Fibroblast of peridontal ligament (primary cell): ENCODE measurements at regions not wholly inside any gene's neighbourhood (a gene's known extent, or its start where the extent isn't known, plus 50 kb on each side); places are given as distances from the start of the nearest gene placed in this dataset.

Experiments
- DNase-seq: peaks from one replicate; pipeline ENCODE4 v3.0.0-alpha.2; 2010; ENCODE audit errors: extremely low read depth

DNA sequence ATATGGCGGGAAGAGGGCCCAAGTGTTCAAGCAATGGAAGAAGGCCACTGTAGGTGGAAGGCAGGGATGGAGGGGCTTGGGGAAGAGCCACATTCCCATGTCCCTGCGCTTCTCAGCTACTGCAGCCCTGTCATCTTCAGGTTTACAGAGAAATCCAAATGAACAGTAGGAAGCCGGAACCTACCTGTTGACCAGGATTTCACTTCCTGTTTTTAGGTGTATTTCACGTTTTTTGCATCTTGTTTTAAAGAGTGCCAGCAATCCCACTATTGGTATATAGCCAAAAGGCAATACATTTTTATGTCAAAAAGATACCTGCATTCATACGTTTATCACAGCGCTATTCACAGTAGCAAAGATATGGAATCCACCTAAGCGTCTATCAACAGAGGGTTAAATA, 159.2 kb downstream of the SLC35B3 start:
- DNase-seq, result no peak

DNA sequence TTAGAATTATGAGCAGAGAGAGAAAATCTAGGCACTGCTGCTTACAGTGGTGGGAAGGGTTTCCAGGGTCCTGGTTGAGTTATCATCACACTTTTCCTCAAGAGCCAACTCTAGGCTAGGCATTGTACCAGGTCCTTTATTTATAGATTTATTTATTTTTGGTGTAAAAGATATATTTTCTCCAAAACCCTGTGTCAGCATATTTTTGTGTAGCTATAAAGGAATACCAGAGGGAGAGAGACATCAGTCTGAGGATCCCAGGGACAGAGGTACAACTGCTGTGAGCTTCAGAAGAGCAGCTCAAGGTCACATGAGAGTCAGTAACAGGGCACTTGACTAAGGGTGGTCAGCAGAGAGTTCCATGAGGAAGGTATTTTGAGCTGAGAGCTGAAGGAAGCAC, 159.7 kb downstream of the SLC35B3 start:
- no peak for DNase-seq

- no peak for DNase-seq
Measured at GRCh38 chr6:8274226-8274625, 161.1 kb downstream of the SLC35B3 start.

GRCh38 chr6:8269872-8270454, 165.4 kb downstream of the SLC35B3 start:
- no peak for DNase-seq

DNA sequence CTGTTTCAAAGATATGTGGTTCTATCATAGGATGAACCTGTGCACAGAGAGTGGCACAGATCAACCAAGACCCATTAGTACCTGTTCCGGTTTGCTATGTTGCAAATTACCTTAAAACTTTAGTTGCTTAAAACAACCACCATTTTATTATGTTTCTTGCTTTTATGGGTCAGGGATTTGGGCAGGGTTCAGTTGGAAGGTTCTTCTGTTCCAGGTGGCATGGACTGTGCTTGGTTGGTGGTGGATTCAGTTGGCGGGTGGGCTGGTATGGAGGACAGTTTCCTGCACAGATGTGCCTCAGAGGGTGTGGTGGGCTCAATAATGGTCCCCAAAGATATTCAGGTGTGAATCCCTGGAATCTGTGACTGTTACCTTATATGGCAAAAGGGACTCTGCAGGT, 166.3 kb downstream of the SLC35B3 start:
- DNase-seq, result no peak

DNA sequence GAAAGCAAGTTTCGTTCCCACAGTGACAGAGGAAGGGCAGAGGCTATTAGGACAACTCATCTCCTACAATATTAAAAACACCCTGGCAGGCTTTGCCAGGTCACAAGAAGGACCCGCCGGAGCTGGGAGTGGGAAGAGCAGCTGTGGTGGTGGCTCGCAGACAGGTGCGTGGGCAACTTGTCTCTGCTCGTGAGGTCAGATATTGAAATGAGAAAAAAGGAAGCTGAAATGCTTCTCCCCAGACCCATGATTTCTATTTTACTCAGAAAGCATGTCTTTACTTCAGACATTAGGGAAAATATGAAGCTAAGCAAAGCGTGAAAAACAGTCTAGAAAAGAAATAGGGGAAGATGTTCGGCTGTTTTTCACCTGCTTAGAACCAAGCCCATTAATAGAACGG, 166.3 kb upstream of the EEF1E1 start:
- DNase-seq, result no peak

DNA sequence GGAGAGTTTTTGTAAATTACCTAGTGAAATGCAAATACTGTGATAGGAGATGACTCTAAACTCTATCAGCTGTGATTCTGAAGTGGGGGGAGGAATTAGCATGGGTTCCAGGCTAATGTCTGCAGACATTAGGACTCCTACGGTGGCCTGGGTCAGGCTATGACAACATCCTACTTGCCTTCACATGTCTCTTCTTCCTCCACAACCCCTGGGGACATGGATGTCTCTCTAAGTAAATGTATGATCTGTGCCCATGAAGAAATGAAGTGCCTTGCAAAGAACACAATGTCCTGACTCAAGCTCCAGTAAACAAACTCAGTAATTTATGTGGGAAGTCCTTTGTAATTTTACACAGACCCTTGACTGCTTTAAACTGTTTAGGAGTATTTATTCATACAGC, 165.8 kb upstream of the EEF1E1 start:
- no peak for DNase-seq

GRCh38 chr6:8260610-8261009, 158.3 kb upstream of the EEF1E1 start:
- no peak for DNase-seq

DNA sequence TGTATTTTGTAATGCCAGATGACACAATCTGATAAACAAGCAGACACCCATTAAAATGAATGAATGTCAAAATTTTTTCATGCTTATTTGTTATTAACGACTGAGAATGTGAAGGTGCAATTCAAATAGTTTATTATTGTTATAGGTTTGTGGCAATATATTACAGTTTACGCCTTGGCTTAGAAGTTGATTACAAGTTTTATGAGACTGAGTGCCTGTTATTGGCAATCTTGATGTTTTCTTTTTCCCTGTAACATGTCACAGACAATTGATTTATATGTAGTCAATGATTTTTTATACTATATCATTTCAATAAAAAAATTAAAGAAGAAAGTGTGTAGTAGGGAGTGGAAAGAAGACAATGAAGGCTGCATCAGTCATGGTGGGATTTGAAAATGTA, 144.1 kb upstream of the EEF1E1 start:
- no peak for DNase-seq

GRCh38 chr6:8245726-8246125, 143.4 kb upstream of the EEF1E1 start:
- no peak for DNase-seq

DNA sequence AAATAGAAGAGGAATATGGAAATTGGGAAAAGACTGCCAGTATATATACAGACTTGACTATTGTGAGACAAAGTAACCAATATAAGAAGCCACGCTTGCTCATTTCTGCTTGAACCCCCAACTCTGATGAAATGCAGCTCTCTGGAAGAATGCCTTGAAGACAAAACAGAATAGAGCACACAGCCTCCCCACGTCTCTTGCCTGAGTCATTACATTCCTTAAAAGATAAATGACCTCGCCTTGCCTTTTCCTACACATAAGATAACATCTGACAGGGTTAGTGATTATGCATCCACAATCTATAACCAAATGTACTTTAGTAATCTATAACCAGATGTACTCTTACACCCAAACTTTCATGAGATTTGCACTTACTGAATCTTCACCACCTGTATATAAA, 141.1 kb upstream of the EEF1E1 start:
- DNase-seq, result no peak

- DNase-seq, result no peak
Measured at GRCh38 chr6:8242885-8243284, 140.5 kb upstream of the EEF1E1 start.

- no peak for DNase-seq
Measured at GRCh38 chr6:8240301-8240700, 138.0 kb upstream of the EEF1E1 start.

- DNase-seq, result no peak
Measured at GRCh38 chr6:8238773-8239683, 136.7 kb upstream of the EEF1E1 start.

GRCh38 chr6:8237668-8238067, 135.3 kb upstream of the EEF1E1 start:
- DNase-seq, result no peak

GRCh38 chr6:8236956-8237355, 134.6 kb upstream of the EEF1E1 start:
- DNase-seq, result no peak

DNA sequence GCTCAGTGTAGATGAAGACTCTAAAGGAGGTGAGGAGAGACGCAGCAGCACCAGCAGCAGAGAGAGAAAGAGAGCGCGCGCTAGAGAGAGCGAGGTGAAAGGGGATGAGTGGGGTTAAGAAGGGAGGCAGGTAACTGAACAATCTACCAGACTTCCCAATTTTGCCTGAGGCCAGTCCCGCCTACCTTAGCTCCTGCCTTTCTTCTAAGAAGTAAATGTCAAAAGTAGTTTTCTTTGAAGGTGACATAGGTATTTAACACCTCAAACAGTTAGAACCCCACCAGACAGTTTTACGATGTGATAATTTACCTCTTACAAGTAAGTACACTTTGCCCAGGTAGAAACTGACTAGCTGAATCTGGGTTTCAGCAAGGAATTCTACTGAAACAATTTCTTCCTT, 132.0 kb upstream of the EEF1E1 start:
- no peak for DNase-seq

DNA sequence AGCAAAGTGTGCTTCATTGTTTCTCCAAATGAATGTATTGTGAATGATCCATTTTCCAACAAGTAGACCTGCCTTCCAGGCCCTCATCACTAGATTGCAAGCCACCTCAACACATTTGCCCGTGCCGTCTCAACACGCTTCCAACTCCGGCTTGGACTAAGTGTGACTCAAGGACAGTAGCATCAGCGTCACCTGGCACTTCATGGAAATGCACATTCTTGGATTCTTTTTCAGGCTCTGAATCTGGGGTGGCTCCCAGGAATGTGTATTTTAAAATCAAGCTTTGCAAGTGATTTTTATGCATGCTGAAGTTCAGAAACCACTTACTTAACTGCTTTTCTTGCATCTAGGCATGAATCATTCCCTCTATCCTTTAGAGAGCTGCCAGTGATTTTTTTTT, 129.6 kb upstream of the EEF1E1 start:
- DNase-seq, result no peak

DNA sequence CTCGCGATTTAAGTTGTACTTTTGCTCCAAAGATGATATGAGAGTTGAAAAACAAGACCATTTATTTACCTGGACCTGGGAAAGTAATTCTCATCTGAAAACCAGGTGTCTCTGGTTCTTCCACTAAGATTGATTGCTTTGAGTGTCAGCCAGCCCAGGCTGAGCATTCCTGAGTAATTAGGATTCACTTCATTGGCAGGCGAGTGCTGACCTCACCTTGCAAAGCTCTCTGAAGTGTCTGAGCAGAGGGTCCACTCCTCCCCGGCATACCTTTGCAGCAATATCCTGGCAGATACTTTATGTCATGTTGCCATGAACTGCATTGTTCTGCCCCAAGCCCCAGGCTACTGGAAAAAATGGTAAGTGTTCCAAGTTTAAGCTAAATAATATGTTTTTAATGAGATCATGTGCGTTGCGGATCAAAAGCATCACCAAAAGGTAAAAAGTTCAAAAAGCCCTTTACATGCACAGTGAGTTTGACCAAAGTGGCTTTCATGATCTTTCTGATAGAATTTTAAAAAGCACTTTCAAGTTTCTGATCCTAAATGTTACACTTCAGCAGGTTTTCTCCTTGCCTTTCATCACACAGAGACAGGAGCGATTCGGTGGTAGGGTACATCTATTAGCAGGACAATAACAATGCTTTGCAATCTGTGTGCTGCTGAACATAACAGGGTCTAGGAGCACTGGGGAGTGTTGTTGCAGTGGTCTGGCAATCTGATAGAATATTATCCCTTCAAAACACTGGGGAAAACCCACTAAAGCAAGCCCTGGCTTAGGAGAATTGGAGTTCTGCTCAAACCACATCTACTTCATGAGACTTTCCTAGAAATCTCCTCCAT, 127.8 kb upstream of the EEF1E1 start:
- DNase-seq, result no peak

DNA sequence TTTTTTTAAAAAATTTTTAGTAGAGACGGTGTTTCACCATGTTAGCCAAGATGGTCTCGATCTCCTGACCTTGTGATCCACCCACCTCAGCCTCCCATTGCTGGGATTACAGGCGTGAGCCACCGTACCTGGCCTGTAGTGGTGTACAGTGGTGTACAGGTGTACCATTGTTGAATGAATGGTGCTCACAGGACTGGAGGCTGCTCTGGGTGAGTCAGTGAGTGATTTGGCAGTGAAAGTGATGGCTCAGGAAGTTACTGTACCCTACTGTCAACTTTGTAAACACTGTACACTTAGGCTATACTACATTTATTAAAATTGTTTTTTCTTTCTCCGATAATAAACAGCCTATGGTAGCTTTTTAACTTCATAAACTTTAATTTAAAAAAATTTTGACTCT, 122.8 kb upstream of the EEF1E1 start:
- DNase-seq, result no peak

DNA sequence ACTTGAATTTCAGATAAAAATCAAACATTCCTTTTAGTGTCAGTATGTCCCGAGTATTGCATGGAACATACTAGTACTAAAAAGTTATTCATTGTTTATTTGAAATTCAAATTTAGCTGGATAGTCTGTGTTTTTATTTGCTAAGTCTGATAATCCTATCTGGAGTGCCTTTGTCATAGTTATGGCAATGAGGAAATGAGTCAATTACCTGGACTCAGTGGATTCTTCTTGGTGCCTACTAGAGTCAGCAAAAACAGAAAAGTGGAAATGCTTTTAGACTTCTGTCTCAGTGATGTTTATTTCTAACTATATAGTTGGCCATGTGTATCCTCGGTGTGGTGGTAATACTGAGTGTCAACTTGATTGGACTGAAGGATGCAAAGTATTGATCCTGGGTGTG, 121.3 kb upstream of the EEF1E1 start:
- DNase-seq, result no peak

GRCh38 chr6:8219352-8219943, 117.1 kb upstream of the EEF1E1 start:
- peak; percentile 82 for DNase-seq
